Endothelial cell of hepatic sinusoid (primary cell): ENCODE measurements at regions not wholly inside any gene's neighbourhood (a gene's known extent, or its start where the extent isn't known, plus 50 kb on each side); places are given as distances from the start of the nearest gene placed in this dataset.

Source experiments
- in situ Hi-C: cut with HindIII; loops from 2 replicates; pipeline ENCODE4 v1.10.0; 2017; ENCODE audit warnings: low sequenced_read_pairs

- in situ Hi-C loops, result no loop called here
Measured at GRCh38 chr3:77837456-77838025, 797.6 kb downstream of the ROBO2 start.

- in situ Hi-C loops, result no loop called here
Measured at GRCh38 chr3:77859156-77859555, 819.3 kb downstream of the ROBO2 start.

- in situ Hi-C loops, result no loop called here
Measured at GRCh38 chr3:77868725-77869124, 828.8 kb downstream of the ROBO2 start.

GRCh38 chr3:77869423-77869822, 829.5 kb downstream of the ROBO2 start:
- in situ Hi-C loops, result no loop called here

GRCh38 chr3:77871436-77871835, 831.5 kb downstream of the ROBO2 start:
- in situ Hi-C loops, result no loop called here

GRCh38 chr3:77873598-77873997, 833.7 kb downstream of the ROBO2 start:
- in situ Hi-C loops, result no loop called here

GRCh38 chr3:77885381-77885780, 845.5 kb downstream of the ROBO2 start:
- in situ Hi-C loops, result no loop called here

- in situ Hi-C loops, result no loop called here
Measured at GRCh38 chr3:77887611-77888010, 847.7 kb downstream of the ROBO2 start.

GRCh38 chr3:77889616-77890015, 849.7 kb downstream of the ROBO2 start:
- in situ Hi-C loops, result no loop called here

- in situ Hi-C loops, result no loop called here
Measured at GRCh38 chr3:77898621-77899020, 858.7 kb downstream of the ROBO2 start.

GRCh38 chr3:77902675-77903074, 862.8 kb downstream of the ROBO2 start:
- in situ Hi-C loops, result no loop called here

GRCh38 chr3:77906102-77906709, 866.3 kb downstream of the ROBO2 start:
- in situ Hi-C loops, result no loop called here

GRCh38 chr3:77913524-77914174, 873.8 kb downstream of the ROBO2 start:
- in situ Hi-C loops, result no loop called here

GRCh38 chr3:77915336-77915735, 875.4 kb downstream of the ROBO2 start:
- in situ Hi-C loops, result no loop called here

GRCh38 chr3:77917225-77917624, 877.3 kb downstream of the ROBO2 start:
- in situ Hi-C loops, result no loop called here

- in situ Hi-C loops, result no loop called here
Measured at GRCh38 chr3:77919244-77919643, 879.3 kb downstream of the ROBO2 start.

GRCh38 chr3:77931255-77932009, 891.5 kb downstream of the ROBO2 start:
- in situ Hi-C loops, result no loop called here

- in situ Hi-C loops, result no loop called here
Measured at GRCh38 chr3:77932926-77933325, 893.0 kb downstream of the ROBO2 start.

- in situ Hi-C loops, result no loop called here
Measured at GRCh38 chr3:77933926-77934325, 894.0 kb downstream of the ROBO2 start.

GRCh38 chr3:77935418-77935817, 895.5 kb downstream of the ROBO2 start:
- in situ Hi-C loops, result no loop called here

GRCh38 chr3:77939726-77940125, 899.8 kb downstream of the ROBO2 start:
- in situ Hi-C loops, result no loop called here

- in situ Hi-C loops, result no loop called here
Measured at GRCh38 chr3:77943598-77943997, 903.7 kb downstream of the ROBO2 start.
